ENCODE measurements at regions not wholly inside any gene's neighbourhood (a gene's known extent, or its start where the extent isn't known, plus 50 kb on each side); places are given as distances from the start of the nearest gene placed in this dataset.
A peak's percentile ranks its signal among the peaks of the same experiment; 100 is the strongest.

GRCh38 chr15:46708226-46708625 is 1009.1 kb upstream of the SEMA6D start:
- peak; percentile 0 for DNase-seq (ENCODE audit: low read depth)

GRCh38 chr15:46709460-46710083 is 1007.7 kb upstream of the SEMA6D start:
- no peak for DNase-seq (ENCODE audit: low read depth)

- DNase-seq (ENCODE audit: low read depth), result no peak
Measured at GRCh38 chr15:46710401-46710960, 1006.8 kb upstream of the SEMA6D start.

GRCh38 chr15:46713045-46713444 is 1004.3 kb upstream of the SEMA6D start:
- no peak for DNase-seq (ENCODE audit: low read depth)

GRCh38 chr15:46714950-46715349 is 1002.4 kb upstream of the SEMA6D start:
- no peak for DNase-seq (ENCODE audit: low read depth)

DNA sequence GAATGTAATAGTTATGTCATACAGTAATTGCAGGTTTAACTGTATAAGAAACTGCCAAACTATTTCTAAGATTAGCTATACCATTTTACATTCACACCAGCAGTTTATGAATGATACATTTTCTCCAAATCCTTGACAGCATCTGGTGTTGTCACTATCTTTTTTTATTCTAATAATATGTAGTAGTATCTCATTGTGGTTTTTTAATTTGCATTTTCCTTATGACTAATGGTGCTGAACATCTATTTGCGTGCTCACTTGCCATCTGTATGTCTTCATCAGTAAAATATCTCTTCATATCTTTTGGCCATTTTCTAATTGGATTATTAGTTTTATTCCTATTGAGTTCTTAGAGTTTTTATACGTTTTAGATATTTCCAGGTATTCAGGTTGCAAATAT is 994.0 kb upstream of the SEMA6D start:
- no peak for DNase-seq (ENCODE audit: low read depth)

DNA sequence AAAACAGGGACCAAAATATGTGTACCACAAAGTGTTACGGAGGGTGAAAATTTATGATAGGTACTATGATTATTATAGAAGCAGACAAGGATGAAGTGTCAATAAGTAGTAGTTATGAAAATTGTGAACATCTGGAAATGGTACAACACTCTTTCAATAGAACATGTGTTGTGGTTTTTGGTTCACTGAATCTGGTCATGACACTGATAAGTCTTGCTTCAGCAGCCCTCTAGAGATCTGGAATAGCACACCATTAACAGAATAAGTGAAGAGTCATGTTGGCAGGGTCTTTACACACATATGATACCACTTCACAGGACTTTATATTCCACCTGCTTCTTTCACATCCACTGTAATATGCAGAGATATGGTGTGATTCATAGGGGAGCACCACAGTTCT is 985.2 kb upstream of the SEMA6D start:
- DNase-seq (ENCODE audit: low read depth), result no peak

DNA sequence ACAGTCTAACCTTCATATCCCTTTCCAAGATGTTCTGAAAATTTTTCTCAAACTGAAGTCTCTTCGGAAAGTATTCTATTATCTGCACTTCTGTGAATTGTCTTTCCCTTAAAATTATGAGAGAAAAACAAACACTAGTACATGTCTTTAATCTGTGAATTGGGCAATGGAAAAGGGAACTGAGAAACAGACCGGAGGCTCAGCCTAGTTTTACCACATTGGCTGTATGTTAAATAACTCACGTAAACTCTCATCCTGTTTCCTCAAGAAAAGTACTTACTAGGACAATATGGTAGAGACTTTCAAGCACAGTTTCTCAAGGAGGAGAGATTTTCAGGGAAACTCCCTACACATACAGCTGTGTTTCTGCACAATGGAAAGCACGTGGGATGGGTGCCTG is 982.2 kb upstream of the SEMA6D start:
- DNase-seq (ENCODE audit: low read depth), result no peak

GRCh38 chr15:46751303-46751702 is 966.0 kb upstream of the SEMA6D start:
- DNase-seq (ENCODE audit: low read depth), result no peak

DNA sequence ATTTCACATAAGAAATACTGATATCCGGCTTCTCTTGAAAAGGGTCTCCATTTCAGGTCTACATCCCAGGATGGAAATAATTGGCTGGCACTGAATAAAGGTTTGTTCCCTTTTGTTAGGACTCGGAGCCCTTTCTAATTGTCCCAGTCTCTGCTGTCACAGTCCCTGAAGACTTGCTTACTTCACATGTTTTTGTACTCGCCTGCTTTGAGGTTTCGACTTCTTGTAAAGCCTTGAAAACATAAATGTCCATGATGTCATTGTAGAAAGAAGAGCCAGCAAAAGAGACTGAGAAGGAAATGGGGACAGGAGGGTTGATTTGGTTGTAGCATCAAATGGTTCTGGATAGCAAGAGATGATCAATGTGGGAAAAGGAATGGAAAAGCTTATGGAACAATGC is 963.4 kb upstream of the SEMA6D start:
- no peak for DNase-seq (ENCODE audit: low read depth)

- DNase-seq (ENCODE audit: low read depth), result no peak
Measured at GRCh38 chr15:46763091-46763490, 954.2 kb upstream of the SEMA6D start.

DNA sequence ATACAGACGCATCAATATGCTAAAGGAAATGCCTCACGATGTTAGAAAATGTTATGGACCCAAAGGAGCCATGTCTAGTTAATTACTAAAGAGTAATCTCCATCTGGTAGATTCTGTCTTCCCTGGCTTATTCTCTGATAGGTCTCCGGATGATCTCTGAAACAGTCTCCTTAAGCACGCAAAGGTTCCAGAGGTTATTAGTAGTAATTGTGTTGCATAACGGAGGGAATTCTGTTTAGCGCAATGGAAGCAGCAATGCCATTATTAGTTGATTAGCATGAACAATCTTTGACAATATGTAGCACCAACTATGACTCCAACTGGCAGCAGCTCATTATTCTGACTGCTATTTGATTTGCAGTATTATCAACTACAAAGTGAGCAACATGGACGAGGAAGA is 952.5 kb upstream of the SEMA6D start:
- no peak for DNase-seq (ENCODE audit: low read depth)

- DNase-seq (ENCODE audit: low read depth), result no peak
Measured at GRCh38 chr15:46766021-46766420, 951.3 kb upstream of the SEMA6D start.

DNA sequence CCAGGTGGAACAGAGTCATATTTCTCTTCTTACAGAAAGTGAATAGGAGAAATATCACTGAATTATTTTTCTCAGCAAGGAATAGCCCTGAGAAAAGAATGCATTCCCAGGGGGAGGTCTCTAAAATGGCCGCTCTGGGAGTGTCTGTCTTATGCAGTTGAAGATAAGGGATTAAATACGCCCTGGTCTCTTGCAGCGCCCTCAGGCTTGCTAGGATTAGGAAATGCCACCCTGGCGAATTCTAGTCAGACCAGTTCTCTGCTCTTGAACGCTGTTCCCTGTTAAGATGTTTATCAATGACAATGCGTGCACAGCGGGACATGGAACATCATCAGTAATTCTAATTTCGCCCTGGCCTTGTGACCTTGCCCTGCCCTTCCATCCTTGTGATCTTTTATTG is 949.0 kb upstream of the SEMA6D start:
- no peak for DNase-seq (ENCODE audit: low read depth)

GRCh38 chr15:46773016-46773415 is 944.3 kb upstream of the SEMA6D start:
- no peak for DNase-seq (ENCODE audit: low read depth)

GRCh38 chr15:46778876-46779275 is 938.4 kb upstream of the SEMA6D start:
- no peak for DNase-seq (ENCODE audit: low read depth)

DNA sequence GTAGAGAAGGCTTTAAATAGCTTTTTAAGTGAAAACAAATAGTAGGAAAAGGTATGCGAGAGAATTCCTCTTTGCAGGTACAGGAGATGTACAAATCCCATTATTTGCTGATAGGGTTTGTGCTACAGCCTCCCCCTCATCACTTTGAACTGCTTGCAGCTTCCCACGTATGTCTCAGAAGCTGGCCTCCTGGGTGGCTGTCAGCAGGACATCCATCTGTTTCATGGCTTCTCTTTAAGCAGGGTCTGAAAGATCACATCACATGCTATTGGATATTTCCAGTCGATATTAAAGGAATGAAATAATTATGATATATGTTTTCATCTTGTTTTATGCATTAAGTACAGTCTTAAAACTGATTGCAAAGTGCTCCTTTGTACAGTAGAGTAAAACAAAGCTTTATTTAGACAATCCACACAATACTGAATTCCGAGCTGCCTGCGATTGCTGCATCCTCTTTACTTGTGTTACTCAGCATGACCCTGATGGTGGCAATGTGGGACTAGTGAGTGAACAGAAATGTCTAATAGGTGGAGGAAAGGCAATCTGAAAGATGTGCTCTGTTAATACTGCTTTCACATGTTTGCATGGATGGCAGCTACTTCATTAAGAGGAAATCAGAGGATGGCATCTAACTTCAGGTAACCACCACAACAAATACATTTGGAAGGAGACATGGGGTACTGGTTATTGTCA is 930.6 kb upstream of the SEMA6D start:
- DNase-seq (ENCODE audit: low read depth), result no peak

DNA sequence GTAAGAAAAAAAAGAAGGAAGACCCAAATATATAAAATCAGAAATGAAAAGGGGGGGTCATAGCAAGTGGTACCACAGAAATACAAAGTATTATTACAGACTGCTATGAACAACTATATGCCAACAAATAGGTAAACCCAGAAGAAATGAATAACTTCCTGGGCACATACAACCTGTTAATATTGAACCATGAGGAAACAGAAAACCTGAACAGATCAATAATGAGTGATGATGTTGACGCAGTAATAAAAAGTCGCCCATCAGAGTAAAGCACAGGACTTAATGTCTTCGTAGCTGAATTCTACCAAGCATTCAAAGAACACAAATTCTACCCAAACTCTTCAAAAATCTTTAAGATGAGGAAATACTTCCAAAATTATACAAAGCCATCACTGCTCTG is 921.6 kb upstream of the SEMA6D start:
- no peak for DNase-seq (ENCODE audit: low read depth)

GRCh38 chr15:46808834-46809233 is 908.5 kb upstream of the SEMA6D start:
- DNase-seq (ENCODE audit: low read depth), result no peak

DNA sequence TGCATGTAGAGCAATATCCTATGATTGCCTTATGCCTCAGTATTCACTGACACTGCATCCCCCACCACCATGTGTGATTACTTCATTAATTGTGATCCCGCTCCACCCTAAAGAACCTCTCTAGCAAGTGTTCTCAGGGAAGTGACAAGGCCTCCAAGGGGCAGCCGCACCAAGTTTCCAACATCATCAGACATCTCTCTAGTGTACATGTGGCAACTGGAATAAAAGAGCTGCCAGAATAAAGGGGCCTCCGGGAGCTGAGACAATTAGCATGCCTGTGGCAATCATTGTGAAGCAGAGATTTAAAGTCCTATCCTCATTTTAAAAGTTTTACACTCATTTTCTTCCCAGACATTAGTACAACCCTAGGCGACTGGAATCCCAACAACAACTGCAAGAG is 902.1 kb upstream of the SEMA6D start:
- no peak for DNase-seq (ENCODE audit: low read depth)

DNA sequence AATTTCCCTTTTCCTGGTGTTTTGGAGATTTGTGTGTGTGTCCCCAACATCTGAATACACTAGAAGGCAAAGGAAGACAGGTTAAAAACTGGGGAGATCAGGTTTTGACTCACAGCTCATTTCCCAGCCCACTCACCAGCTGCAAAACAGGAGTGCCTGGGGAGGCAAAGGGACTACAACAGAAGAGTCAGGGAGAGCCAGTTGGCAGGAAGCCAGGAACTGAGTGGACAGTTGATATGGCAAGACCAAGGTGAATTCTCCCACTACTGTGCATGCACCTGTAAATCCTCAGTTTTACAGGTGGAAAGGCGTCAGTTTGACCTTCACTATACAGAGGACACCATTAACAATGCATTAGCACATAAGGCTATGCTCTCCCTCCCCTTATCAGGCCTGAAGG is 901.5 kb upstream of the SEMA6D start:
- no peak for DNase-seq (ENCODE audit: low read depth)

DNA sequence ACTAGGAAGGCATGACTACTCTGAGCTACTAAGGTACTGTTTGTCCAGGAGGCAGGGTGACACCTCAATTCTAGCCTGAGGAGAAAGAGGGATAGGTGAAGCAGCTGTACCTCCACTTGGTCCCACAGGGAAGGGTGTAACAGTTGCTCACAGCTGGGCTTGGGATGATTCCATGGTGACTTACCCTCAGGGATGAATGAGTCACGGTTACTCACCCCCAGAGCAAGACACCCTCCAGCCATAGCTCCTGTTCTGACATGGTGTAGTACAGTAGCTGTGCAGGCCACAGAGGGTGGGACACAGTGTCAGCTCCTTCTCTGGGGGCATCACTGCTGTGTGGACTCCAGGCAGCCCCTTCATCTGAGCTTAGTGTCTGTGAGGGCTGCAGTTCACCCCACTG is 868.6 kb upstream of the SEMA6D start:
- DNase-seq (ENCODE audit: low read depth), result no peak

DNA sequence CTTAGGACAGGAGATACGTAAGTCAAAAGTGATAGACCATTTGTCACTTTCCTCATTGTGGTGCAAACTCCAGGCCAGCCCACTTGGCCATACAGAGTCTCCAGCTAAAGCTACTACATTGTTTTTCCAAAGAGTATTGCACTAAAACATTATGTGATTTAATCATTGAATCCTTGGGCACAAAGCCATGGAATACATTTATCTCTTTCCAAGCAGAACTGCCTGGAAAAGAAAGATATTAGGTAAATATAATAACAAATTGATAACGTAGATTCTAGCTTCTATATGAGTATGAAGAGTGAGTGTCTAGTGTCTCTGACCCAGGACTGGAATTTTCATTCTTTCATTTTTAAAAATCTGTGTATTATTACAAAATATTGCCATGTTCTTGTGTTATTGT is 863.7 kb upstream of the SEMA6D start:
- DNase-seq (ENCODE audit: low read depth), result no peak

GRCh38 chr15:46854564-46854963 is 862.7 kb upstream of the SEMA6D start:
- no peak for DNase-seq (ENCODE audit: low read depth)

Data from amniotic epithelial cell (primary cell).